HG02981 (cell line): ENCODE measurements at regions not wholly inside any gene's neighbourhood (a gene's known extent, or its start where the extent isn't known, plus 50 kb on each side); places are given as distances from the start of the nearest gene placed in this dataset.
"Not testable (repeated sequence)": the region's sequence is repeated elsewhere in the genome, so short reads cannot be mapped to it uniquely, and the experiment has no call there.

Experiments used
- ATAC-seq: cut with Tn5 transposase; IDR thresholded peaks from one replicate; pipeline ENCODE4 v1.9.1; 2021; ENCODE audit warnings: mild to moderate bottlenecking, moderate library complexity; ENCODE audit not compliant: unreplicated experiment

GRCh38 chr16:29284159-29284558 lies 122.4 kb downstream of the NPIPB11 start:
- ATAC-seq, result not testable (repeated sequence)

- ATAC-seq, result not testable (repeated sequence)
Measured at GRCh38 chr16:29278097-29278871, 128.2 kb downstream of the NPIPB11 start.

GRCh38 chr16:29276446-29276845 lies 130.1 kb downstream of the NPIPB11 start:
- not testable (repeated sequence) for ATAC-seq

- ATAC-seq, result not testable (repeated sequence)
Measured at GRCh38 chr16:29274055-29275035, 132.2 kb downstream of the NPIPB11 start.

- not testable (repeated sequence) for ATAC-seq
Measured at GRCh38 chr16:29273298-29274054, 133.0 kb downstream of the NPIPB11 start.

- not testable (repeated sequence) for ATAC-seq
Measured at GRCh38 chr16:29271721-29272675, 134.5 kb downstream of the NPIPB11 start.

- ATAC-seq, result not testable (repeated sequence)
Measured at GRCh38 chr16:29270923-29271322, 135.6 kb downstream of the NPIPB11 start.

GRCh38 chr16:29270033-29270432 lies 136.5 kb downstream of the NPIPB11 start:
- not testable (repeated sequence) for ATAC-seq

GRCh38 chr16:29269192-29269811 lies 137.2 kb downstream of the NPIPB11 start:
- not testable (repeated sequence) for ATAC-seq

GRCh38 chr16:29268785-29269191 lies 137.7 kb downstream of the NPIPB11 start:
- ATAC-seq, result not testable (repeated sequence)

GRCh38 chr16:29268348-29268747 lies 138.2 kb downstream of the NPIPB11 start:
- not testable (repeated sequence) for ATAC-seq

GRCh38 chr16:29267891-29268290 lies 138.6 kb downstream of the NPIPB11 start:
- ATAC-seq, result not testable (repeated sequence)

- not testable (repeated sequence) for ATAC-seq
Measured at GRCh38 chr16:29267055-29267619, 139.4 kb downstream of the NPIPB11 start.

- not testable (repeated sequence) for ATAC-seq
Measured at GRCh38 chr16:29266612-29267011, 139.9 kb downstream of the NPIPB11 start.

- ATAC-seq, result not testable (repeated sequence)
Measured at GRCh38 chr16:29265255-29265853, 141.2 kb downstream of the NPIPB11 start.

- ATAC-seq, result not testable (repeated sequence)
Measured at GRCh38 chr16:29264080-29264837, 142.3 kb downstream of the NPIPB11 start.

- not testable (repeated sequence) for ATAC-seq
Measured at GRCh38 chr16:29262725-29263124, 143.8 kb downstream of the NPIPB11 start.
